MM.1S (cell line): ENCODE measurements at regions not wholly inside any gene's neighbourhood (a gene's known extent, or its start where the extent isn't known, plus 50 kb on each side); places are given as distances from the start of the nearest gene placed in this dataset.

Experiments used
- CTCF ChIP-seq: fragments of 300-600 bp; sonication (generic); IDR thresholded peaks from 2 replicates; pipeline ENCODE4 v1.5.1; 2016; ENCODE audit warnings: antibody characterized with exemption, low read length, mixed read lengths
- EZH2 ChIP-seq: fragments of 300-600 bp; sonication (generic); optimal IDR thresholded peaks from 2 replicates; pipeline ENCODE3; 2017; ENCODE audit warnings: low read depth, mild to moderate bottlenecking, antibody characterized with exemption, low read length, mixed read lengths

GRCh38 chr11:112777283-112777751, 183.9 kb upstream of the NCAM1 start:
- no peak for TF ChIP-seq CTCF
- no peak for TF ChIP-seq EZH2
